RWPE2 (cell line): ENCODE measurements at regions not wholly inside any gene's neighbourhood (a gene's known extent, or its start where the extent isn't known, plus 50 kb on each side); places are given as distances from the start of the nearest gene placed in this dataset.
"Not testable (repeated sequence)": the region's sequence is repeated elsewhere in the genome, so short reads cannot be mapped to it uniquely, and the experiment has no call there.

Experiments
- ATAC-seq: fragments of 200-7000 bp; cut with Tn5 transposase; 3 replicates; pipeline ENCODE4 v1.9.1; 2021; ENCODE audit warnings: low read depth
- DNase-seq: peaks from one replicate; pipeline ENCODE4 v3.0.0-alpha.2; 2020; ENCODE audit warnings: low spot score
- H3K27ac ChIP-seq: fragments of 450-650 bp; 2 replicates; pipeline ENCODE4 v1.5.1; 2017; ENCODE audit warnings: mild to moderate bottlenecking; ENCODE audit not compliant: poor library complexity, severe bottlenecking
- H3K27me3 ChIP-seq: fragments of 250-450 bp; sonication (Bioruptor Pico); 2 replicates; pipeline ENCODE4 v1.5.1; 2021; ENCODE audit warnings: mild to moderate bottlenecking, moderate library complexity; ENCODE audit not compliant: insufficient read depth, poor library complexity, severe bottlenecking
- H3K36me3 ChIP-seq: fragments of 250-450 bp; sonication (Bioruptor Pico); 2 replicates; pipeline ENCODE4 v1.5.1; 2020; ENCODE audit warnings: low read depth, mild to moderate bottlenecking, moderate library complexity
- H3K4me1 ChIP-seq: fragments of 250-450 bp; sonication (Bioruptor Pico); 2 replicates; pipeline ENCODE4 v1.5.1; 2021; ENCODE audit warnings: mild to moderate bottlenecking, moderate library complexity; ENCODE audit not compliant: insufficient read depth, poor library complexity, severe bottlenecking
- H3K4me3 ChIP-seq: fragments of 250-450 bp; sonication (Bioruptor Pico); 2 replicates; pipeline ENCODE4 v1.5.1; 2021; ENCODE audit warnings: mild to moderate bottlenecking, moderate library complexity; ENCODE audit not compliant: severe bottlenecking
- H3K9me3 ChIP-seq: fragments of 250-450 bp; sonication (Bioruptor Pico); 2 replicates; pipeline ENCODE4 v1.5.1; 2021; ENCODE audit warnings: mild to moderate bottlenecking, moderate library complexity; ENCODE audit not compliant: severe bottlenecking

- not testable (repeated sequence) for ATAC-seq, H3K27ac ChIP-seq
Observed at GRCh38 chr13:111679645-111680044, 359.2 kb downstream of the TEX29 start.

GRCh38 chr13:111680100-111680499 is 359.7 kb downstream of the TEX29 start:
- not testable (repeated sequence) for H3K4me1 ChIP-seq, H3K36me3 ChIP-seq, H3K9me3 ChIP-seq, DNase-seq, H3K4me3 ChIP-seq, ATAC-seq, H3K27me3 ChIP-seq, H3K27ac ChIP-seq

More at GRCh38 chr13:111679645-111680044, 359.2 kb downstream of the TEX29 start:
- H3K4me1 ChIP-seq, H3K36me3 ChIP-seq, H3K4me3 ChIP-seq, DNase-seq, H3K27me3 ChIP-seq, H3K9me3 ChIP-seq: not testable (repeated sequence)

- not testable (repeated sequence) for H3K36me3 ChIP-seq, H3K27ac ChIP-seq, H3K27me3 ChIP-seq, ATAC-seq, H3K4me3 ChIP-seq, H3K4me1 ChIP-seq, H3K9me3 ChIP-seq, DNase-seq
Observed at GRCh38 chr13:111692028-111692427, 371.6 kb downstream of the TEX29 start.

GRCh38 chr13:111696121-111696520 is 370.8 kb upstream of the SOX1 start:
- not testable (repeated sequence) for H3K36me3 ChIP-seq, H3K4me3 ChIP-seq, ATAC-seq, H3K27ac ChIP-seq, DNase-seq, H3K27me3 ChIP-seq, H3K4me1 ChIP-seq, H3K9me3 ChIP-seq

GRCh38 chr13:111702059-111702458 is 364.9 kb upstream of the SOX1 start:
- not testable (repeated sequence) for DNase-seq, ATAC-seq, H3K9me3 ChIP-seq, H3K27ac ChIP-seq, H3K4me1 ChIP-seq, H3K4me3 ChIP-seq, H3K36me3 ChIP-seq, H3K27me3 ChIP-seq
